ENCODE measurements at regions not wholly inside any gene's neighbourhood (a gene's known extent, or its start where the extent isn't known, plus 50 kb on each side); places are given as distances from the start of the nearest gene placed in this dataset.

GRCh38 chr7:131104596-131105293 lies 222.9 kb upstream of the MKLN1 start:
- no peak for TF ChIP-seq CTCF (tag by site-specific recombination; IDR thresholded peaks at IDR 0.05)
- no peak for TF ChIP-seq ZNF302 (tag by site-specific recombination; IDR thresholded peaks at IDR 0.05; ENCODE audit: low read depth)
- TF ChIP-seq TCF7L2 (IDR thresholded peaks at IDR 0.05; ENCODE audit: borderline replicate concordance, low read depth, low read length), result no peak
- TF ChIP-seq SALL2 (tag by site-specific recombination; IDR thresholded peaks at IDR 0.05; ENCODE audit: borderline replicate concordance), result no peak
- no peak for TF ChIP-seq ZNF274 (IDR thresholded peaks at IDR 0.05; ENCODE audit: low read length)
- no peak for TF ChIP-seq ZNF274 (tag by site-specific recombination; IDR thresholded peaks at IDR 0.05; ENCODE audit: borderline replicate concordance)

All from HEK293 (cell line).